ENCODE measurements at regions not wholly inside any gene's neighbourhood (a gene's known extent, or its start where the extent isn't known, plus 50 kb on each side); places are given as distances from the start of the nearest gene placed in this dataset.

GRCh38 chr14:98466807-98467206, 805.2 kb downstream of the BCL11B start:
- no peak overlapping the region for H3K27ac ChIP-seq (ENCODE audit: low read length)

GRCh38 chr14:98470663-98471062, 801.3 kb downstream of the BCL11B start:
- Histone ChIP-seq H3K4me1 (ENCODE audit: insufficient read depth, low read length) (no peaks in the 10 kb centered on the region), H3K9ac (ENCODE audit: low read depth, low read length) (no peak overlapping the region), H3K9me3 (ENCODE audit: insufficient read depth, low read depth, low read length) (no peaks in the 10 kb centered on the region), H3K36me3 (ENCODE audit: insufficient read depth, low read depth, low read length) (no peaks in the 10 kb centered on the region), H3K4me3 (ENCODE audit: low read length) (no peak overlapping the region), H3K27me3 (ENCODE audit: insufficient read depth, low read length) (no peaks in the 10 kb centered on the region), H3K27ac (ENCODE audit: low read length) (no peak overlapping the region)

More at GRCh38 chr14:98466807-98467206, 805.2 kb downstream of the BCL11B start:
- no peaks in the 10 kb centered on the region for H3K4me1 ChIP-seq (ENCODE audit: insufficient read depth, low read length)
- H3K9ac ChIP-seq (ENCODE audit: low read depth, low read length), result no peak overlapping the region
- H3K27me3 ChIP-seq (ENCODE audit: insufficient read depth, low read length), result no peaks in the 10 kb centered on the region
- H3K36me3 ChIP-seq (ENCODE audit: insufficient read depth, low read depth, low read length), result no peaks in the 10 kb centered on the region
- H3K4me3 ChIP-seq (ENCODE audit: low read length), result no peak overlapping the region
- no peaks in the 10 kb centered on the region; the same call in 1 of the 2 replicates for H3K9me3 ChIP-seq (ENCODE audit: insufficient read depth, low read depth, low read length)

- Histone ChIP-seq H3K4me1 (ENCODE audit: insufficient read depth, low read length) (no peaks in the 10 kb centered on the region), H3K27ac (ENCODE audit: low read length) (no peak overlapping the region), H3K9me3 (ENCODE audit: insufficient read depth, low read depth, low read length) (no peaks in the 10 kb centered on the region; the same call in 1 of the 2 replicates), H3K9ac (ENCODE audit: low read depth, low read length) (no peak overlapping the region), H3K36me3 (ENCODE audit: insufficient read depth, low read depth, low read length) (no peaks in the 10 kb centered on the region), H3K27me3 (ENCODE audit: insufficient read depth, low read length) (no peaks in the 10 kb centered on the region), H3K4me3 (ENCODE audit: low read length) (no peak overlapping the region)
Measured at GRCh38 chr14:98474900-98475299, 797.1 kb downstream of the BCL11B start.

GRCh38 chr14:98477935-98478334, 794.1 kb downstream of the BCL11B start:
- Histone ChIP-seq H3K27me3 (ENCODE audit: insufficient read depth, low read length) (no peaks in the 10 kb centered on the region), H3K36me3 (ENCODE audit: insufficient read depth, low read depth, low read length) (no peaks in the 10 kb centered on the region), H3K4me1 (ENCODE audit: insufficient read depth, low read length) (no peaks in the 10 kb centered on the region), H3K9me3 (ENCODE audit: insufficient read depth, low read depth, low read length) (no peaks in the 10 kb centered on the region; the same call in 1 of the 2 replicates), H3K4me3 (ENCODE audit: low read length) (no peak overlapping the region), H3K27ac (ENCODE audit: low read length) (no peak overlapping the region), H3K9ac (ENCODE audit: low read depth, low read length) (no peak overlapping the region)

GRCh38 chr14:98489115-98489514, 782.9 kb downstream of the BCL11B start:
- Histone ChIP-seq H3K27me3 (ENCODE audit: insufficient read depth, low read length) (no peaks in the 10 kb centered on the region), H3K4me3 (ENCODE audit: low read length) (no peak overlapping the region), H3K36me3 (ENCODE audit: insufficient read depth, low read depth, low read length) (no peaks in the 10 kb centered on the region), H3K9me3 (ENCODE audit: insufficient read depth, low read depth, low read length) (no peaks in the 10 kb centered on the region), H3K27ac (ENCODE audit: low read length) (no peak overlapping the region), H3K4me1 (ENCODE audit: insufficient read depth, low read length) (no peaks in the 10 kb centered on the region), H3K9ac (ENCODE audit: low read depth, low read length) (no peak overlapping the region)

GRCh38 chr14:98494582-98494981, 777.4 kb downstream of the BCL11B start:
- no peaks in the 10 kb centered on the region for H3K9me3 ChIP-seq (ENCODE audit: insufficient read depth, low read depth, low read length)
- H3K27me3 ChIP-seq (ENCODE audit: insufficient read depth, low read length), result no peaks in the 10 kb centered on the region
- no peak overlapping the region for H3K9ac ChIP-seq (ENCODE audit: low read depth, low read length)
- no peaks in the 10 kb centered on the region for H3K4me1 ChIP-seq (ENCODE audit: insufficient read depth, low read length)
- no peak overlapping the region for H3K27ac ChIP-seq (ENCODE audit: low read length)
- H3K36me3 ChIP-seq (ENCODE audit: insufficient read depth, low read depth, low read length), result no peaks in the 10 kb centered on the region
- no peak overlapping the region for H3K4me3 ChIP-seq (ENCODE audit: low read length)

- no peaks in the 10 kb centered on the region for H3K27me3 ChIP-seq (ENCODE audit: insufficient read depth, low read length)
- H3K9me3 ChIP-seq (ENCODE audit: insufficient read depth, low read depth, low read length), result no peaks in the 10 kb centered on the region
- H3K4me3 ChIP-seq (ENCODE audit: low read length), result no peak overlapping the region
- H3K27ac ChIP-seq (ENCODE audit: low read length), result no peak overlapping the region
- no peaks in the 10 kb centered on the region for H3K36me3 ChIP-seq (ENCODE audit: insufficient read depth, low read depth, low read length)
- no peak overlapping the region for H3K9ac ChIP-seq (ENCODE audit: low read depth, low read length)
- no peaks in the 10 kb centered on the region for H3K4me1 ChIP-seq (ENCODE audit: insufficient read depth, low read length)
Measured at GRCh38 chr14:98498019-98498885, 773.7 kb downstream of the BCL11B start.

- Histone ChIP-seq H3K9ac (ENCODE audit: low read depth, low read length) (no peak overlapping the region), H3K27ac (ENCODE audit: low read length) (no peak overlapping the region), H3K27me3 (ENCODE audit: insufficient read depth, low read length) (no peaks in the 10 kb centered on the region), H3K4me1 (ENCODE audit: insufficient read depth, low read length) (no peaks in the 10 kb centered on the region), H3K36me3 (ENCODE audit: insufficient read depth, low read depth, low read length) (no peaks in the 10 kb centered on the region), H3K9me3 (ENCODE audit: insufficient read depth, low read depth, low read length) (no peaks in the 10 kb centered on the region), H3K4me3 (ENCODE audit: low read length) (no peak overlapping the region)
Measured at GRCh38 chr14:98501335-98501734, 770.7 kb downstream of the BCL11B start.

- no peaks in the 10 kb centered on the region for H3K4me1 ChIP-seq (ENCODE audit: insufficient read depth, low read length)
- H3K4me3 ChIP-seq (ENCODE audit: low read length), result no peak overlapping the region
- no peaks in the 10 kb centered on the region for H3K27me3 ChIP-seq (ENCODE audit: insufficient read depth, low read length)
- H3K9me3 ChIP-seq (ENCODE audit: insufficient read depth, low read depth, low read length), result no peaks in the 10 kb centered on the region
- no peak overlapping the region for H3K27ac ChIP-seq (ENCODE audit: low read length)
- no peak overlapping the region for H3K9ac ChIP-seq (ENCODE audit: low read depth, low read length)
- H3K36me3 ChIP-seq (ENCODE audit: insufficient read depth, low read depth, low read length), result no peaks in the 10 kb centered on the region
Measured at GRCh38 chr14:98501836-98502235, 770.2 kb downstream of the BCL11B start.

GRCh38 chr14:98503086-98503815, 768.7 kb downstream of the BCL11B start:
- H3K36me3 ChIP-seq (ENCODE audit: insufficient read depth, low read depth, low read length), result no peaks in the 10 kb centered on the region
- no peak overlapping the region for H3K4me3 ChIP-seq (ENCODE audit: low read length)
- no peak overlapping the region for H3K9ac ChIP-seq (ENCODE audit: low read depth, low read length)
- no peaks in the 10 kb centered on the region for H3K9me3 ChIP-seq (ENCODE audit: insufficient read depth, low read depth, low read length)
- H3K4me1 ChIP-seq (ENCODE audit: insufficient read depth, low read length), result no peaks in the 10 kb centered on the region
- H3K27me3 ChIP-seq (ENCODE audit: insufficient read depth, low read length), result no peaks in the 10 kb centered on the region
- H3K27ac ChIP-seq (ENCODE audit: low read length), result no peak overlapping the region

GRCh38 chr14:98507264-98507663, 764.7 kb downstream of the BCL11B start:
- no peaks in the 10 kb centered on the region for H3K27me3 ChIP-seq (ENCODE audit: insufficient read depth, low read length)
- H3K36me3 ChIP-seq (ENCODE audit: insufficient read depth, low read depth, low read length), result no peaks in the 10 kb centered on the region
- peaks cover 5% of the 10 kb centered on the region; the same call in 1 of the 2 replicates for H3K4me1 ChIP-seq (ENCODE audit: insufficient read depth, low read length)
- no peak overlapping the region for H3K4me3 ChIP-seq (ENCODE audit: low read length)
- H3K9ac ChIP-seq (ENCODE audit: low read depth, low read length), result no peak overlapping the region
- no peak overlapping the region for H3K27ac ChIP-seq (ENCODE audit: low read length)
- no peaks in the 10 kb centered on the region for H3K9me3 ChIP-seq (ENCODE audit: insufficient read depth, low read depth, low read length)

GRCh38 chr14:98510392-98510791, 761.6 kb downstream of the BCL11B start:
- peaks cover 5% of the 10 kb centered on the region; the same call in 1 of the 2 replicates for H3K4me1 ChIP-seq (ENCODE audit: insufficient read depth, low read length)
- no peaks in the 10 kb centered on the region for H3K27me3 ChIP-seq (ENCODE audit: insufficient read depth, low read length)
- H3K27ac ChIP-seq (ENCODE audit: low read length), result no peak overlapping the region
- no peak overlapping the region for H3K4me3 ChIP-seq (ENCODE audit: low read length)
- no peaks in the 10 kb centered on the region for H3K9me3 ChIP-seq (ENCODE audit: insufficient read depth, low read depth, low read length)
- no peak overlapping the region for H3K9ac ChIP-seq (ENCODE audit: low read depth, low read length)
- H3K36me3 ChIP-seq (ENCODE audit: insufficient read depth, low read depth, low read length), result no peaks in the 10 kb centered on the region
